Right lobe of liver (tissue), 4 donors: ENCODE measurements at regions not wholly inside any gene's neighbourhood (a gene's known extent, or its start where the extent isn't known, plus 50 kb on each side); places are given as distances from the start of the nearest gene placed in this dataset.

Experiments used
- POLR2A ChIP-seq: fragments of 450-650 bp; IDR thresholded peaks from one replicate; pipeline ENCODE4 v1.6.1; 2017; ENCODE audit warnings: antibody characterized with exemption, mild to moderate bottlenecking
- TF ChIP-seq, protein P1 (sequence below), 4 donors: fragments of 200-600 bp in 3 of 4; fragments of 450-650 bp in 1 of 4; IDR thresholded peaks; one replicate each; pipeline versions ENCODE4 v1.5.1 to v1.8.0; 2016 to 2022; ENCODE audit warnings: antibody characterized with exemption in 4 of 4, mild to moderate bottlenecking in 2 of 4
- donor health status: DM: no; HTN: no; CAD: no.
- donor health status: DM: no; HTN: no; CAD: no.
- donor health status: DM: no; HTN: yes; CAD: no.

DNA sequence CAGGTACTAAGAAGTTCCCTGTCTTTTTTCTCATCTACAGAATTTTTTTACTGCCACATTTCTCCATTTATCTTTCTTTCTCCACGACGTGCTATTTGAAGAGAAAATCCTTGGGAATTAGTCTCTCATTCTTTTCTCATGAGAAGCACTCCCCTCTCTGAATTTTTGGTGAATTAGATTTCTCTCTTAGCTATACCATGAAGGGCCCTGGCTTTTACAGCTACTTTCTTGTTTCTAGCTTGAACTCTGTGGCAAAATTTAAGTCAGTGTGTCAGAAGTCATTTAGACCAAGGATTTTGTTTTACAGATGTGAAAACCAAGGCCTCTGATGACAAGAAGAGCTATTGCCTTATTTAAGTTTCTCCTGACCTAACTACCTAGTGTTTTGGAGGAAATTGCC lies 213.1 kb downstream of the AEBP2 start:
- TF ChIP-seq, protein P1, sequence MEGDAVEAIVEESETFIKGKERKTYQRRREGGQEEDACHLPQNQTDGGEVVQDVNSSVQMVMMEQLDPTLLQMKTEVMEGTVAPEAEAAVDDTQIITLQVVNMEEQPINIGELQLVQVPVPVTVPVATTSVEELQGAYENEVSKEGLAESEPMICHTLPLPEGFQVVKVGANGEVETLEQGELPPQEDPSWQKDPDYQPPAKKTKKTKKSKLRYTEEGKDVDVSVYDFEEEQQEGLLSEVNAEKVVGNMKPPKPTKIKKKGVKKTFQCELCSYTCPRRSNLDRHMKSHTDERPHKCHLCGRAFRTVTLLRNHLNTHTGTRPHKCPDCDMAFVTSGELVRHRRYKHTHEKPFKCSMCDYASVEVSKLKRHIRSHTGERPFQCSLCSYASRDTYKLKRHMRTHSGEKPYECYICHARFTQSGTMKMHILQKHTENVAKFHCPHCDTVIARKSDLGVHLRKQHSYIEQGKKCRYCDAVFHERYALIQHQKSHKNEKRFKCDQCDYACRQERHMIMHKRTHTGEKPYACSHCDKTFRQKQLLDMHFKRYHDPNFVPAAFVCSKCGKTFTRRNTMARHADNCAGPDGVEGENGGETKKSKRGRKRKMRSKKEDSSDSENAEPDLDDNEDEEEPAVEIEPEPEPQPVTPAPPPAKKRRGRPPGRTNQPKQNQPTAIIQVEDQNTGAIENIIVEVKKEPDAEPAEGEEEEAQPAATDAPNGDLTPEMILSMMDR (IDR thresholded peaks at IDR 0.05): no peak
- TF ChIP-seq POLR2A: no peak
